ENCODE measurements at regions not wholly inside any gene's neighbourhood (a gene's known extent, or its start where the extent isn't known, plus 50 kb on each side); places are given as distances from the start of the nearest gene placed in this dataset.

DNA sequence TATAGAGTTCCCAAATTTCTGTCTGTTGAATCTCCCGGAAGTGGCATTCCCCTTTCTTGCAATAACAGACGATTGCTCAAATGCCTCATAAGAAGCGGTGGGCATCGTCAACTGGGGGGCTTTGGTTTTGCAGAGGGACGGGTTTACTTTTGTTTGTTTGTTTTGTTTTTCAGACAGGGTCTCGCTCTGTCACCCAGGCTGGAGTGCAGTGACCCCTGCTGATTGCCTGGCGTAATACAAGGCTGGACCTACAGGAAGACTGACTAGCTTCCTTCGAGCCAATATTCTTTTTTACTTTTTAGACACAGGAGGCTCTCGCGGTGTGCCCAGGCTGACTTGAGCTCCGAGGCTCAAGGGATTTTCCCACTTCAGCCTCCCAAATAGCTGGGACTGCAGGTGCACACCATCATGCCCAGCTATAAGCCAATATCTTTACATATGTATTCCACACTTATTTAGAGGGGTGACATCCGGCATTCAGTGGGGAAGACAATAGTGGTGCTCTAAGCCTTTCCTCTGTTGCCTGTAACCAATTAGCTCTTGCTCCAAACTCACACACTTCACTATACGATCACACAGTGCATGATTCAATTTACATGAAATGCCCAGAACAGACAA, 58.1 kb downstream of the FHIP2A start:
- TF ChIP-seq POLR2A (IDR thresholded peaks at IDR 0.05): no peak
- TF ChIP-seq, protein P1, sequence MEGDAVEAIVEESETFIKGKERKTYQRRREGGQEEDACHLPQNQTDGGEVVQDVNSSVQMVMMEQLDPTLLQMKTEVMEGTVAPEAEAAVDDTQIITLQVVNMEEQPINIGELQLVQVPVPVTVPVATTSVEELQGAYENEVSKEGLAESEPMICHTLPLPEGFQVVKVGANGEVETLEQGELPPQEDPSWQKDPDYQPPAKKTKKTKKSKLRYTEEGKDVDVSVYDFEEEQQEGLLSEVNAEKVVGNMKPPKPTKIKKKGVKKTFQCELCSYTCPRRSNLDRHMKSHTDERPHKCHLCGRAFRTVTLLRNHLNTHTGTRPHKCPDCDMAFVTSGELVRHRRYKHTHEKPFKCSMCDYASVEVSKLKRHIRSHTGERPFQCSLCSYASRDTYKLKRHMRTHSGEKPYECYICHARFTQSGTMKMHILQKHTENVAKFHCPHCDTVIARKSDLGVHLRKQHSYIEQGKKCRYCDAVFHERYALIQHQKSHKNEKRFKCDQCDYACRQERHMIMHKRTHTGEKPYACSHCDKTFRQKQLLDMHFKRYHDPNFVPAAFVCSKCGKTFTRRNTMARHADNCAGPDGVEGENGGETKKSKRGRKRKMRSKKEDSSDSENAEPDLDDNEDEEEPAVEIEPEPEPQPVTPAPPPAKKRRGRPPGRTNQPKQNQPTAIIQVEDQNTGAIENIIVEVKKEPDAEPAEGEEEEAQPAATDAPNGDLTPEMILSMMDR (IDR thresholded peaks at IDR 0.05): no peak
